ENCODE measurements at regions not wholly inside any gene's neighbourhood (a gene's known extent, or its start where the extent isn't known, plus 50 kb on each side); places are given as distances from the start of the nearest gene placed in this dataset.
"Not testable (repeated sequence)": the region's sequence is repeated elsewhere in the genome, so short reads cannot be mapped to it uniquely, and the experiment has no call there.

DNA sequence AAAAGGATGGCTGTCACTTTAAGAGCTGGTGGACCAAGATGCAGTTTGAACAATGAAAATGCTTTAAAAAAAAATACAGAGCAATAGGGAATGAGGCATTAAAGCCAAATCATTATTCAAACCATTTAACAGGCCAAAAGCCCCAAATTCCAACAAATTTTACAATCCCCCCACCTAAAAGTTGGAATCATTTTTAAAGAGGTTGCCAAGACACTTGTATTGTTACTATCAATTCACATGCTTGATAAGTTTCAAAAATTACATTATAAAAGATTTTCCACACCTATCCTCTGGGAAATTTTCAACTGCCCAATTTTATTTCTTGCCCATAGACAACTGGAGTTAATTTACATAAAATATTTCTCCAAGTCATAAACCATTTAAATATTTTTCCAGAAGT is 192.3 kb upstream of the ARHGEF26 start:
- no peaks in the 10 kb centered on the region for H3K9me2 ChIP-seq (replicated peaks; ENCODE audit: low read depth, low read length)
- no peak overlapping the region for H2AFZ ChIP-seq (ENCODE audit: low read length)
- H3F3A ChIP-seq (ENCODE audit: low read depth) = no peaks in the 10 kb centered on the region
- H3K4me1 ChIP-seq (ENCODE audit: insufficient read depth, low read length, poor library complexity, severe bottlenecking) = no peaks in the 10 kb centered on the region
- H3K4me2 ChIP-seq (ENCODE audit: low read depth, low read length, poor library complexity, severe bottlenecking) = no peak overlapping the region
- no peaks in the 10 kb centered on the region for H3K36me3 ChIP-seq (ENCODE audit: insufficient read depth, low read length)
- H3K27me3 ChIP-seq (ENCODE audit: insufficient read depth, low read length, poor library complexity, severe bottlenecking) = no peaks in the 10 kb centered on the region
- no peak overlapping the region for H3K9ac ChIP-seq (ENCODE audit: low read depth, low read length, poor library complexity, severe bottlenecking)
- no peak overlapping the region for H3K4me3 ChIP-seq (ENCODE audit: low read length, poor library complexity, severe bottlenecking)
- no peaks in the 10 kb centered on the region for H3K79me2 ChIP-seq (ENCODE audit: insufficient read depth, low read length)
- H3K9me3 ChIP-seq (ENCODE audit: insufficient read depth, low read depth, low read length) = no peaks in the 10 kb centered on the region
- H4K20me1 ChIP-seq (ENCODE audit: insufficient read depth, low read length, poor library complexity, severe bottlenecking) = no peaks in the 10 kb centered on the region
- TF ChIP-seq EZH2phosphoT487 (IDR thresholded peaks at IDR 0.05; ENCODE audit: borderline replicate concordance) = no peak
- TF ChIP-seq, protein P1, sequence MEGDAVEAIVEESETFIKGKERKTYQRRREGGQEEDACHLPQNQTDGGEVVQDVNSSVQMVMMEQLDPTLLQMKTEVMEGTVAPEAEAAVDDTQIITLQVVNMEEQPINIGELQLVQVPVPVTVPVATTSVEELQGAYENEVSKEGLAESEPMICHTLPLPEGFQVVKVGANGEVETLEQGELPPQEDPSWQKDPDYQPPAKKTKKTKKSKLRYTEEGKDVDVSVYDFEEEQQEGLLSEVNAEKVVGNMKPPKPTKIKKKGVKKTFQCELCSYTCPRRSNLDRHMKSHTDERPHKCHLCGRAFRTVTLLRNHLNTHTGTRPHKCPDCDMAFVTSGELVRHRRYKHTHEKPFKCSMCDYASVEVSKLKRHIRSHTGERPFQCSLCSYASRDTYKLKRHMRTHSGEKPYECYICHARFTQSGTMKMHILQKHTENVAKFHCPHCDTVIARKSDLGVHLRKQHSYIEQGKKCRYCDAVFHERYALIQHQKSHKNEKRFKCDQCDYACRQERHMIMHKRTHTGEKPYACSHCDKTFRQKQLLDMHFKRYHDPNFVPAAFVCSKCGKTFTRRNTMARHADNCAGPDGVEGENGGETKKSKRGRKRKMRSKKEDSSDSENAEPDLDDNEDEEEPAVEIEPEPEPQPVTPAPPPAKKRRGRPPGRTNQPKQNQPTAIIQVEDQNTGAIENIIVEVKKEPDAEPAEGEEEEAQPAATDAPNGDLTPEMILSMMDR (conservative IDR thresholded peaks at IDR 0.05; ENCODE audit: low read length) = no peak

DNA sequence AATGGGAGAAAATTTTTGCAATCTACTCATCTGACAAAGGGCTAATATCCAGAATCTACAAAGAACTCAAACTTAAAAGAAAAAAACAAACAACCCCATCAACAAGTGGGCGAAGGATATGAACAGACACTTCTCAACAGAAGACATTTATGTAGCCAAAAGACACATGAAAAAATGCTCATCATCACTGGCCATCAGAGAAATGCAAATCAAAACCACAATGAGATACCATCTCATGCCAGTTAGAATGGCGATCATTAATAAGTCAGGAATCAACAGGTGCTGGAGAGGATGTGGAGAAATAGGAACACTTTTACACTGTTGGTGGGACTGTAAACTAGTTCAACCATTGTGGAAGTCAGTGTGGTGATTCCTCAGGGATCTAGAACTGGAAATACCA is 187.7 kb upstream of the ARHGEF26 start:
- not testable (repeated sequence) for H3K4me2 ChIP-seq (ENCODE audit: low read depth, low read length, poor library complexity, severe bottlenecking); H3K4me3 ChIP-seq (ENCODE audit: low read length, poor library complexity, severe bottlenecking); H3K4me1 ChIP-seq (ENCODE audit: insufficient read depth, low read length, poor library complexity, severe bottlenecking); H3K36me3 ChIP-seq (ENCODE audit: insufficient read depth, low read length); H3K9ac ChIP-seq (ENCODE audit: low read depth, low read length, poor library complexity, severe bottlenecking); H4K20me1 ChIP-seq (ENCODE audit: insufficient read depth, low read length, poor library complexity, severe bottlenecking); H3K9me2 ChIP-seq (replicated peaks; ENCODE audit: low read depth, low read length); H3K27me3 ChIP-seq (ENCODE audit: insufficient read depth, low read length, poor library complexity, severe bottlenecking); H3F3A ChIP-seq (ENCODE audit: low read depth); H3K79me2 ChIP-seq (ENCODE audit: insufficient read depth, low read length); H3K9me3 ChIP-seq (ENCODE audit: insufficient read depth, low read depth, low read length); H2AFZ ChIP-seq (ENCODE audit: low read length)

DNA sequence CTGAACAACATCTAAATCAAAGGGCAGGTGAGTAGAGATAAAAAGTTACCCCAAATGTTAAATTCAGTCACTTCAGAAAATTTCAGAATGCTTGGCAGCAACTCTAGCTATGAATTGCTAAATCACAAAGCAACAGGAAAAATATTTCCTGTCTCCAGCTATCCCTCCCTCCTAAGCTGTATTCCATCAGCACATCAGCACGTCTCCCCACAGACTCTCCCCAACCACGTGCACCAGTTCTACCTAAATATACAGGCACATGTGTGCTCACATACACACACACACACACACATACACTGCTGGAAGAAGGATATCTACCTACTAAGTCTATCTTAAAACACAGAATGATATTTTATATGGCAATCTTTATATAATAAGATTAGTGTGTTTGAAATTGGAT is 177.1 kb upstream of the ARHGEF26 start:
- Histone ChIP-seq H3K9me2 (replicated peaks; ENCODE audit: low read depth, low read length) (no peaks in the 10 kb centered on the region), H3K4me3 (ENCODE audit: low read length, poor library complexity, severe bottlenecking) (no peak overlapping the region), H3K79me2 (ENCODE audit: insufficient read depth, low read length) (no peaks in the 10 kb centered on the region), H3K36me3 (ENCODE audit: insufficient read depth, low read length) (no peaks in the 10 kb centered on the region), H2AFZ (ENCODE audit: low read length) (no peak overlapping the region), H3K4me2 (ENCODE audit: low read depth, low read length, poor library complexity, severe bottlenecking) (no peak overlapping the region), H3K9ac (ENCODE audit: low read depth, low read length, poor library complexity, severe bottlenecking) (no peak overlapping the region), H3K4me1 (ENCODE audit: insufficient read depth, low read length, poor library complexity, severe bottlenecking) (no peaks in the 10 kb centered on the region), H4K20me1 (ENCODE audit: insufficient read depth, low read length, poor library complexity, severe bottlenecking) (no peaks in the 10 kb centered on the region), H3K27me3 (ENCODE audit: insufficient read depth, low read length, poor library complexity, severe bottlenecking) (no peaks in the 10 kb centered on the region), H3F3A (ENCODE audit: low read depth) (no peaks in the 10 kb centered on the region), H3K9me3 (ENCODE audit: insufficient read depth, low read depth, low read length) (no peaks in the 10 kb centered on the region; the same call in 1 of the 2 replicates)
- TF ChIP-seq, protein P1 (conservative IDR thresholded peaks at IDR 0.05; ENCODE audit: low read length) = no peak
- no peak for TF ChIP-seq EZH2phosphoT487 (IDR thresholded peaks at IDR 0.05; ENCODE audit: borderline replicate concordance)

DNA sequence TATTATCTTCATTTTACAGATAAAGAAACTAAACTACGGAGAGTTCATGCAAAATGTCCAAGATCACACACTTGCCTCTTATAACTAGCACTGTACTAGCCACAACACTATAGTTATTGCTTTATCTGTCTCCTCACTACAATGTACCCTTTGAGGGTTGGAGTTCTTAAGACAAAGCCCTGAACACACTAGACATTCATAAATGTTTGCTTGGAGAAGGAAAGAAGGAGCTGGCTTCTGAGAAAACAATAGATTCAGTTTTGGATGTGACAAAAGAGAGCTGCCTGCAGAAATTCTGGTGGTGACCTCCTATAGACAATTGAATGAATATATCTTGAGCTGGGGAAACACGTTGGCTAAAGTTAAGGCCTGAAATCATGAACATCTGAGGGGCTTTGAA is 169.9 kb upstream of the ARHGEF26 start:
- Histone ChIP-seq H3K9me3 (ENCODE audit: insufficient read depth, low read depth, low read length) (no peaks in the 10 kb centered on the region; the same call in 1 of the 2 replicates), H3K36me3 (ENCODE audit: insufficient read depth, low read length) (no peaks in the 10 kb centered on the region), H3F3A (ENCODE audit: low read depth) (no peaks in the 10 kb centered on the region), H3K9ac (ENCODE audit: low read depth, low read length, poor library complexity, severe bottlenecking) (no peak overlapping the region), H3K79me2 (ENCODE audit: insufficient read depth, low read length) (no peaks in the 10 kb centered on the region), H4K20me1 (ENCODE audit: insufficient read depth, low read length, poor library complexity, severe bottlenecking) (no peaks in the 10 kb centered on the region), H3K4me3 (ENCODE audit: low read length, poor library complexity, severe bottlenecking) (no peak overlapping the region), H3K27me3 (ENCODE audit: insufficient read depth, low read length, poor library complexity, severe bottlenecking) (no peaks in the 10 kb centered on the region), H3K9me2 (replicated peaks; ENCODE audit: low read depth, low read length) (no peaks in the 10 kb centered on the region), H3K4me2 (ENCODE audit: low read depth, low read length, poor library complexity, severe bottlenecking) (no peak overlapping the region), H2AFZ (ENCODE audit: low read length) (no peak overlapping the region), H3K4me1 (ENCODE audit: insufficient read depth, low read length, poor library complexity, severe bottlenecking) (no peaks in the 10 kb centered on the region)
- TF ChIP-seq EZH2phosphoT487 (IDR thresholded peaks at IDR 0.05; ENCODE audit: borderline replicate concordance) = no peak
- TF ChIP-seq, protein P1 (conservative IDR thresholded peaks at IDR 0.05; ENCODE audit: low read length) = no peak
